GM18517 (cell line): ENCODE measurements at regions not wholly inside any gene's neighbourhood (a gene's known extent, or its start where the extent isn't known, plus 50 kb on each side); places are given as distances from the start of the nearest gene placed in this dataset.

Experiments
- ATAC-seq: cut with Tn5 transposase; IDR thresholded peaks from one replicate; pipeline ENCODE4 v1.9.1; 2021; ENCODE audit warnings: mild to moderate bottlenecking, moderate library complexity; ENCODE audit not compliant: unreplicated experiment

DNA sequence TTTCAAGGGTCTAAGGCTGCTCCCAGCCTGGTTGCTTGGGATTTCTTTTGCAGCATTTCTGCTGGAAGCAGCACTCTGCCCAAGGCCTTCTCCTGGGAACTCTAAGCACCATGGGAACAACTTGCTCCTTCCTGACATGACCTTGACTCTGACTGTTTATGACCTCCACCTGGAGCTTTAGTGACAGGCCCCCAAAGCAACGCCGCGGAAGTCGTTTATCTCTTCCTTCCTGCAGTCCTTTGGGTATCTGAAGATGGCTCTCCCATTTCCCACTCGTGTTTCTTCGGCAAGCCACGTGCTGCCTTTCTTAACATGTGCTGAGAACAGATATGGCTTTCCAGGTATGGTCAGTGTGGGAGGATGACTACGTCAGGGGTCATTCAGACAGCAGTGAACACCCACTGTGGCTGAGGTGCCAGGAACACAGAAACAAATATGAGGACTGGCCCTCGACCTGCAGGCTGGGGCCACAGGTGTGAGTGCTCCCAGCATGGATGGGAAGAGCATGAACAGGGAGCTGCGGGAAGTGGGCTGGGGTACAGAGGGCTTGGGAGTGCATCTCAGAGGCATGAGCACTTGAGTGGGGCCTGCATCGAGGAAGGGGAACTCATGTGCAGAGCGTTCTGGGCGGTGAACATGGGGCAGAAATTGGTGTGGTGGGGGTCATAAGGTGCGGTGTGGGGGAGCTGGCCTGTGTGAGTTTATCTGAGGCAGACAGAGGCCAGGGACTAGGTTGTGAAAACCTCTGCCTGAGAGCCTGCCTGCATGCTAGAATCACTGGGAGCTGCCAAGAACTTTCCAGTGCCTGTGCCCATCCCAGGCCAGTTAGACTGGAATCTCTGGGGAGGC lies 140.5 kb downstream of the TSN start:
- no peak for ATAC-seq

DNA sequence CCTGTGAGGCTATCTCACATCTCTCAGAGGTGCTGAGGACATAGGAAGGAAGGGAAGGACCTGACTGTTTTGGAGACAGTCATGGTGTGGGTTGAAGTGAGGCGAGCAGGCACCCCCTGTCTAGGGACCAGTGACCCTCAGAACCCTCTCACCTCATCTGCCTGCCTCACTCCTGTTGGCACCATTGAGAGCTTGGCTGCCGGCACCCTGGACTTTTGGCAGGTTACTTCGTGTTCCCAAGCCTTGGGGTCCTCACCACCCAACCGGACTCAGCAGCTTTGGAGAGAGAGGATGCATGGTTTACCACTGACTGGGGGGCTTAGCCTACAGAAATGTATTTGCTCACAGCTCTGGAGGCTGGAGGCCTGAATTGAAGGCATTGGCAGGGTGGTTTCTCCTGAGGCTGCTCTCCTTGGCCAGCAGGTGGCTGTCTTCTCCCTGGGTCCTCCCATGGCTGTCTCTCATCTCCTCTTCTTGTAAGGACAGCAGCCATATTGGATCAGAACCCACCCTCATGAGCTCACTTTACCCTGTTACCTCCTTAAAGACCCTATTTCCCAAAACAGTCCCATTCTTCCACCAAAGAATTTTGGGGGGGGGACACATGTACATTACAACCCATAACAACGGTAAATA lies 142.0 kb downstream of the TSN start:
- no peak for ATAC-seq

DNA sequence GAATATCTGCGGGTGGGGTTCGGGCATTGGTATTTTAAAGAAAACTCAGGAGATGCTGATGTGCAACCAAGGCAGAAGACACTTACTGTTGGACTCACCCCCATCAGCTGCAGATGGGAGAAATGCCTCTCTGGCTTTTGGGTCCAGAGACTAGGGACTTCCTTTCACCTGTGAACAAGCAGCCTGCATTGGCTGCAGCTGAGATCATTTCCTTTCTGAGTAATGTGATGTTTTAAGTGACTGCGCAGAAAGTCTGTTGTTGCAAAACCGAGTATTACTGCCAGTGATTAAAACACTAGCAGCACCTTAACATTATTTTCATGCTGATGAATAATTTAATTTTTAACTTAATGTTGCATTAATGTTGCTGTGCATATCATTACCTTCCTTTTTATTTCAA lies 143.0 kb downstream of the TSN start:
- no peak for ATAC-seq

DNA sequence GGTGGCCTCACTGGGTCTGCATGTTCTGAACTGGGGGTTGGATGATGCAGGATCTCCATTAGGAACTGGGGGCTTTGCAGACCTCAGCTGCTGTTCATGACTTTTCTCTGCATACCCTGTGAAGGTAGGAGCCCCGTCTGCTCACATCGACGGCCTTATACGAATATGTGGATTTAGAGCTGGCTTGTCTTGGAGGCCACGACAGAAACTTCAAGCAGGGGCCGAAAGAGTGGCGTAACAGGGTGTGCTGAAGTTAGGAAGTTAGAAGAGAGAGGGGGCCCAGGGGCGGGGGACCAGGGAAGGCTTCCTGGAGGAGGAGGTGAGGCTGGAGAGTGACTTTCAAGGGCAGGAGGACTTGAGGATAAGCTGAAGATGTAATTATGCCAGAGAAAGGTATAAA lies 144.9 kb downstream of the TSN start:
- ATAC-seq = no peak

DNA sequence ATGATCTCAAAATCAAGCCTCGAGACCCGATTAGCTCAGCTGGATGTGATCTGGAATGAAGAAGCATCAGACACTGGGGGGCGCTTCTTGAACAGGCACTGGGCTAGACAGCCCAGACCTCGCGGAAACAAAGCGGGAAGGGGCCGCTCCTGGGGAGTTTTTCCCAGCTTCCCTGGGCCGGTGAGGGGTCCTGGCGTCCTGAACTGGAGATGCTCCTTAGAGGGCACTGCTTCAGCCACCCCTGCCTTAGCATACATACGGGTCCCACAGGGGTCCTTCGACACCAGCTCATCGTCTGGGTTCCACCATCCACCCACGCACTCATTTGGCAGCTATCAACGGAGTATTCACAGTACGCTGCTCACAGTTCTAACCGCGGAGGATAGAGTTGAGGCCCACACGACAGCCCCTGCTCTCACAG lies 146.7 kb downstream of the TSN start:
- ATAC-seq = no peak

DNA sequence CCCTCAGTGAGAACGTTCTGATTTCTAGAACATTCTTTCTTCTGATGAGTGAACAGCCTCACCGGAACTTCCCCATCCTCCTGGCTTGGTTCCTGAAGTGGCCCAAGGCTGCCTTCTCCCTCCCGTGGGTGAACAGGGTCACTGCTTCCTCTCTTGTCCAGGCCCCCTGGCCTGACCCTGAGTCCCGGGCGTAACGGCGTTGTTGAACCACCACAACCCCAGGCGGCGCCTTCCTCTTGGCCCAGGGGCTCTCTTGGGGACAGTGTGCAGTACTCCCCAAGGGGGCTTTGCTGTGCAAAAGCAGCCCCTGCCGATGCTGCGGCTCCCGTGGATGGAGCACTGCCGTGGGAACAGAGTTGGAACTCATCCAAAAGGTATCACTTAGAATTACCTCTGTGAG lies 147.2 kb downstream of the TSN start:
- no peak for ATAC-seq

DNA sequence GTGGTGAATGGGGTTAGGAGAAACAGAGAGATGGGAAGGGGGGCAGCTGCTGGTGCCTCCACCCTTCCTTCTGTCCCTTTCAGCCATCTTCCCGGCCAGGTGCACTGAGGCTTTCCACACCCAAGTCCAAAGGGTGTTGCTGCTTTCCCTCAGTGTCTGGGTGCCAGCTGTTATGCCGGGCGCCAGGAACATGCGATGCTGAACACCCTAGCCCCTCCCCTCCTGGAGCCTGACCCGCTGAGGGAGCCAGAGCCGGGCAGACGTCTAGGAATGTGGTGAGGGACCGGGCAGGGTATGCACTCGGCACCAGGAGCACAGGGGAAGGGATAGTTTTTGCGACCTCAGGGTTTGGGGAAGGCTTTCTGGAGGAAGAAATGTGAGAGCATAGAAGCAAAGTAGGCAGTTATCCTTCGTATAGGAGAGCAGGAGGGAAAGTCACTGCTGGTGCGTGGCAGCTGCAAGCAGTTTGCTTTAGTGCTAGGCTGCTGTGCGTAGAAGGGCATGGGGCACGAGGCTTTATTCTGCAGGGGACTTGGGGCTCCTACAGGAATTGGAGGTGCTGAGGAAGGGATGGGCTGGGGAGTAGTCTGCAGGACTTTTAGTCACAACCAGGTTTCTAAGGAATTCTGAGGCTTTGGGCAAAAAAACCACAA lies 147.7 kb downstream of the TSN start:
- no peak for ATAC-seq

DNA sequence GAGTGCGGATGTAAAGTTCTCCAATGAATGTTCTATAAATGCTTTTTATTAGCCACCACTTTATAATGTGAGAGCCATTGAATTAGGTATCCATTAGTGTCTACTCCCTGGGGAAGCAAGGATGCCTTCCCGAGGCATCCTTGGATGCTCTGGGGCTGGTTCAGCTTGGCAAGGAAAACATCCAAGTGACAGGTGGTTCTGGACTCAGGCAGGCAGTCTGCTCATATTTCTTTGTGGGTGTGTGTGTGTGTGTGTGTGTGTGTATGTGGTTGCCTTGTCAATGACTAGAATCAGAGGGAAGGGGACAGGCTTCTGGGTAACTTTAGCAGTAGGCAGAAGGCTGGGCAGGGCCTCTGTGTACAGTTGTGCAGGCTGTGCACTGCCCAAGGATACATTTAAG lies 149.2 kb downstream of the TSN start:
- ATAC-seq = no peak

DNA sequence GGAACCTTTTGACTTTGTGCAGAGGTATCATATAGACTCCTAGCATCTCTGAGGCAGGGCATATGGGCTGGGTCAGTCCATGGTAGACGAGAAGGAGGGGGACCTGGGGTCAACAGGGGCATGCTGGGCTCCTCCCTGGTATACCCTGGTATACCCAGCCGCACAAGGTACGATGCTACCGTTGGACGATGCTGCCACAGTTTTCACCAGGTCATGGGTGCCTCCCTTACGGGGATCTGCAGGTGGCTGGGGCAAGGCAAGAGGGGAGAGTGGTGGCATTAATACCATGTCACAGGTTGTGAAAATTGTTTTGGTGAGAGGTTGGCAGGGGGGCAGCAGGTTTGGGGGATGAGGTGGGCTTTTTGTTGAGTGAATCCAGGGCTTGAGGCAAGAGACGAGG lies 149.8 kb downstream of the TSN start:
- no peak for ATAC-seq

DNA sequence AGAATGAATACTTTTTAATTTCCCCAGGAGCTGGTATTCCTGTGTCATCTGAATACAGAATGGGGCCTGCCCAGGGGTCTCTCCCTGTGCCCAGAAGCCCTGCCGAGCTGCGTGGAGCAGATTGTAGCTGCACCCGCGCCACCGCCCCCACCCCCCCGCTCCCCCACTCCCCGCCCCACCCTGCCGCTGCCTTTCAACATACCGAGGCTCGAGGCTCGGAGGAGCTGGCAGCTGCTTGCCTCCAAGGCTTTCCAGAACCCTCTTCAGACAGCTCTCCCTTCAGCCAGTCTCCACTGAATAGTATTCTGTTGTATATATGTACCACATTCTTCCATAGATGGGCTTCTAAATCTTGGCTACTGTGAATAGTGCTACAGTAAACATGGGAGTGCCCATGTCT lies 150.7 kb downstream of the TSN start:
- ATAC-seq = no peak

DNA sequence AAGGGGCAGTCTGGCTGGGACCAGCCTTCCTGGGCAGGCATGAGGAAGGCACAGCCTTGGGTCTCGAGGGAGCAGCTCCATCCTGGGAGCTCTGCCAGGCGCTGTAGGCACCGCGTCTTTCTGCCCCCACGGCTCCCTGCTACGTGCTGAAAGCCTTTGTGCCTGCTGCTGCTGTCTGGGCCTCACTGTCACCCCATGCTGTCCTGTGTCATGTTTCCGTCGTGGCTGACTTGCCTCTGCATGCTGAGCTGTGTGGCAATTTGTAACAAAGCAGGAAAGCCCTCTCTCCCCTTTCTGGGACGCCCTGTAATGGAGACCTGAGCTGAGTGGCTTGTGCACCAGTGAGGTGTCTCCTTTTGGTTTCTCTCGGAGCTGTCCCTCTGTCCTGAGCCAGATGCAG lies 152.5 kb downstream of the TSN start:
- no peak for ATAC-seq

DNA sequence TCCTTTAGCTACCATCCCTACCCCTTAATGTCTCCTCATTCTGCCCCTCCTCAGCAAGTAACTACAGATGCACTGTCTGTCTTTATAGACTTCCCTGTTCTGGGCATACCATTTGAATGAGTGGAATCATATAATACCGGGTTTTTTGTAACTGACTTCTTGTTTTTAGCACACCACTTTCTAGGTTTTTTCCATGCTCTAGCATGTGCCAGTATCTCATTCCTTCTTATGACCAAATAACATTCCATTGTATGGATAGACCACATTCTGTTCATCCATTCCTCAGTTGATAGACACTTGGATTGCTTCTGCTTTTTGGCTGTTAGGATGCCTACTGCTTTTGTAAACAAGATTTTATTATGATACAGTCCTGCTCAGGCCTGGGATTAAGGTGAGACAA lies 154.7 kb downstream of the TSN start:
- ATAC-seq = no peak

DNA sequence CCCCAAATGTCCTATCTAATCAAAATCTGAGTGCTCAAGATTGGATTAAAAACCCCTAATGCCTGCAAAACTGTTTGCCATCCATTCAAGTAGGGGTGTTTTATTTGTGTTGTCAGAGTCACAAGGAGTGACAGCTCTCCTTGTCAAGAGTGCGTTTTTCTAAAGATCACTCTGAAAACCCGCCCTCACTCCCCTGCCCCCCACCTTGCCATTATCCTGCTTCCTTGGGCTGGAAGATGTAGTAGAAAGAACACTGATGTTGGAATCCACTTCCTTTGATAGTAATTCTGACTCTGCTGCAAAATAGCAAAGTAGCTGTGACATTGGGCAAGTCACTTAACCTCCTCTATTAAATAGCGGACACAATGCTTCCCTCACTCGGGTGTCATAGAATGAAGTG lies 155.6 kb downstream of the TSN start:
- no peak for ATAC-seq

DNA sequence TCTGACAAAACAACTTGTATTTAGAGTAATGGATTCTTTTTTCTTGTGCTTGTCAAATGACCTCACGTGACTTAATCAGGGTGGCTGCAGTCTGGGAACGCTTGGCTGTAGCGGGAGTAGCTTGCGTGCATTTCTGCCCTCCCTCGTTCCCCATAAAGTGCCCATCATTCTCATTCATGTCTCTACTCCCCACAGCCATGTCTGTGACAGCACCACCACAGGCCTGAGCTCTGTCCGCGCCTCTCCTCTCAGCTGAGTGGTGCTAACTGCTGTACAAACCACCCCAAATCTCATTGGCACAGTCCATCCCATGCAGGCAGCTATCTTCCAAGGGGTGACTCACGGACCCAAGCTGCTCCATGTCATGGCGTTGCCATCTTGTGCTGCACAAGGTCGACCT lies 161.7 kb downstream of the TSN start:
- ATAC-seq = no peak

DNA sequence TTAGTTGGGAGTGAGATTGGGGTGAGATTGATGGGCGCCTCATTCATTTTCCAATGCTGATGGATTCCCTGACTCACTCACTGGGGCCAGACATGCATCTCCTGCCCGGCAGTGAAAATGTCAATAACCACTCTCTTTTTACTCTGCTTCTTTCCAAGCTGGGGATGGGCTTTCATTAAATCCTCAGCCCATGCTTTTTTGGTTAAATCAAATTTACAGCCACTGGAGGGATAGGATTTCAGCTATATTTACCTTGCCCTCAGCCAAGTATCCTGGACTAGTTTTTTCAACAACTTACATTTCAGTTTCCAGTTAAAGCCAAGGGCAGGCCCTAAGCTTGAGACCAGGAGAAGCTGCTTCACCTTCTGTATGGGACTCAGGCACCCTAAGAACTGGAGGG lies 162.8 kb downstream of the TSN start:
- ATAC-seq = no peak

DNA sequence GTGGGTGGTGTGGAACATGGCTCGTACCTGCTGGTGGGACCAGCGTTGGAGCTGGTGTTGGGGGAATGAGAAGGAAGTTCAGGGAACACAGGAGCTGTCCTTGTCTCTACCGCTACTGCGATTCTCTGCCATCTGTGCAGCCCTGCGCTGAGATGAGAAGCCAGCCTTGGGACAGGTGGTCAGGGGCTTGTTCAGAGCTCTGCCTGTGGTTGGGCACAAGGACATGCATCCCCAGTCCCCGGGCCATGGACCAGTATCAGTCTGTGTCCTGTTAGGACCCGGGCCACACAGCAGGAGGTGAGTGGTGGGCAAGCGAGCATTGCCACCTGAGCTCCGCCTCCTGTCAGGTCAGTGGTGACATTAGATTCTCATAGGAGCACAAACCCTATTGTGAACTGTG lies 164.4 kb downstream of the TSN start:
- ATAC-seq = no peak

DNA sequence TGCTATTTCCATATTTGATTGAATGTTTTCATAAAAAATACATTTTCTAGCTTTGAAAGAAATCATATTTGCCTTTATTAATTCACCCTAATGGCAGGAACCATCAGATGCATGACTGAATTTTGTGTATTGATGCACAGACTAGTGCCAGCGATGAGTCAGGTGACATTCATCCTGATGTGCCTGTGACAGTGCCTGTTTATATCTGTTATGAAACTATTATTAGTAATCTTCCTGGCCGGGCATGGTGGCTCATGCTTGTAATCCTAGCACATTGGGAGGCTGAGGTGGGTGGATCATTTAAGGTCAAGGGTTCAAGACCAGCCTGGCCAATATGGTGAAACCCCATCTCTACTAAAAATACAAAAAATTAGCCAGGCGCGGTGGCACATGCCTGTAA lies 170.0 kb downstream of the TSN start:
- no peak for ATAC-seq

DNA sequence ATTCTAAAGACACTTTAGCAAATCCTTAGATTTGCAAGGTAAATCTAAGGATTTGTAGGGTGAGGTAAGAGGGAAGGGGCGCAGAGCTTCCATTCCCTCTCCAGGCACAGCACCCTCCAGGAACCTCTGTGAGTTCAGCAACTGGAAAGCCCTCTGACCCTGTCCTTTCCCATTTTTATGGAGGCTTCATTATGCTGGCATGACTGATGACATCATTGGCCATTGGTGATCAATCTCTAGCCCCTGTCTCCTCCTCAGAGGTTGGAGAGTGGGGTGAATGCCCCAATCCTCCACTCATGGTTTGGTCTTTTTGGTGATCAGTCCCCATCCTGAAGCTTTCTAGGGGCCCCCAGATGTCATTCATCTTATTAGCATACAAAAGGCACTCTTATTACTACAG lies 187.8 kb downstream of the TSN start:
- ATAC-seq = no peak

DNA sequence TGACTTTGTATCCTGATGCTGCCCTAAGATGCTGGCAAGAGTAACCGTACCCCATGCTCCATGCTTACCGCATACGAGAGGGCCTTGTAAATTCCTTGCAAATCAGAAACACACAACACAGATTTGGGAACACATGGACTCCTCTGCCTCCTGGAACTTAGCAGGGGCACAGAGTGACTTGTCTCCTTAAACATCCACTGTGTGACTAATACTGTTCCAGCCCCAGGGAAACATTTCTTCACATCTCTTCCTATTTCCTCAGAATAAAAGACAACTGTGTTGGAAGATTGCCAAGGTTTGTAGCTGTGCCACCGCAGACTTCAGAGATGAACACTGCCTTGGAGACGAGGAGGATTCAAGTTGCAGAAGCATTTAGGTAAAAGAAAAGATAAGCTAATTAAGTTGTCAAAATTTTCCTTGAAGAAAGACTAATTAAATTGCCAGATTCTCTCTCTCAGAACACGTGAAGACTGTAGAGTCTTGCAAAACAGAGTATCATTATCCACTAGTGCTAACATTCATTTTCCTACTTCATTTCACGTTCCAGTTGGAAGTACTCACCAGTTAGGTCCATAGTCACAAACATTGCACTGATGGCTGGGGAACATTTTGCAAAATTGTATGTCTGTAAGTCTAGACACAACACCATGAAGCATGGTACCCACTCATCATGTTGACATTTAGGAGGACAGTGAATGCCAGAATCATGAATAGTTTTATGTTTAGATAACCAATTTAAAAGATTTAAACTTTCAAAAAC lies 188.8 kb downstream of the TSN start:
- no peak for ATAC-seq

DNA sequence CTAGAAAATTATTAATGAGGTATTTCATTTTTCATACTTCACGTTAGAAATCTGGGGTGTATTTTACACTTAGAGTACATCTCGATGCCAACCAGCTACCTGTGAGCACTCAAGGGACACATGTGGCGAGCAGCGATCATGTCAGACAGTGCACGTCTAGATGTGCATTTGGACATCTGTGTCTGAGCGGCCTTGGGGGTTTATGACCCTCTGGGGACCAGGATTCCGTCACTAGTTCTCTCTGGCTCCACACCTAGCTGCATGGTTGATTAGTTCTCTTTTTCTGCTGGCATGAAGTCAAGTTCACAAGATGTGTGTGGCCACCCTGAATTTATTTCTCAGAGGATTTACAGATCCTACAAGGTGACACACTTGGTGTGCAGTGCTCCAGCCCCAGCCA lies 192.2 kb downstream of the TSN start:
- no peak for ATAC-seq

DNA sequence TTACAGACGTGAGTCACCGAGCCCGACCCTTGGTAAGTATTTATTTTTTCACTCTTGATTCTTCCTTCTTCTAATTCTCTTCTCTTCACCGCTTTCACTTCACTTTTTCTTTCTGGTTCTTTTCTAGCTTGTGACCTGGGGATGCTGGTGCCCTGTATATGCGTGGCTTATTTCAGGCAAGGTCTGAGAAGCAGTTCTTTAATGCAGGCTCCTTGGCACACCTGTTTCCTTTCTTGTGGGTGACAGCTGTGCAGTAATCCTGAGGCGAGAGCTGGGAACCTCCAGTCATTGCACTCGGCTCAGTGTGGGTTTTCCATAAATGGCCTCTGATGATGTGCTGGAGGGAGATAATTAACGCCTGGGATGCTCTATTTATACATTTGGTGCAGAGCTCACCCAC lies 193.8 kb downstream of the TSN start:
- no peak for ATAC-seq

DNA sequence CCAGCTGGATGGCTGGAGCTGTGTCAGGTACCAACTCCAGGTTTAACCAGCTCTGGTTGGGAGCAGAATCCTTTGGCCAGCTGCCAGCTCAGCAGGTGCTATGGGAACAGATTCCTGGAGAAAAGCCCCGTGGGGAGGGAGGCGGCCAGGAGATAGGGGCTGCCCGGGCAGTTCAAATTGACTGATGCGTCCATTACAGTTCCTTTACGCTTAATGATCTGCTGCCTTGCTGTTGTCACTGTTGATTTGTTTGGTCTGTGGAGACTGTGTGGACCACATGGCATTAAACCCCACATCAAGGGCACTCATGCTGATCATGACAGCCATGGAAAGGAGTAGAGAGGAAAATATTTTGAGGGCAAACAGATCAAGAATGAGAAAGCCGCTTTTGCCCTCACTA lies 200.0 kb downstream of the TSN start:
- no peak for ATAC-seq
